ENCODE measurements at regions not wholly inside any gene's neighbourhood (a gene's known extent, or its start where the extent isn't known, plus 50 kb on each side); places are given as distances from the start of the nearest gene placed in this dataset.
"Not testable (repeated sequence)": the region's sequence is repeated elsewhere in the genome, so short reads cannot be mapped to it uniquely, and the experiment has no call there.

DNA sequence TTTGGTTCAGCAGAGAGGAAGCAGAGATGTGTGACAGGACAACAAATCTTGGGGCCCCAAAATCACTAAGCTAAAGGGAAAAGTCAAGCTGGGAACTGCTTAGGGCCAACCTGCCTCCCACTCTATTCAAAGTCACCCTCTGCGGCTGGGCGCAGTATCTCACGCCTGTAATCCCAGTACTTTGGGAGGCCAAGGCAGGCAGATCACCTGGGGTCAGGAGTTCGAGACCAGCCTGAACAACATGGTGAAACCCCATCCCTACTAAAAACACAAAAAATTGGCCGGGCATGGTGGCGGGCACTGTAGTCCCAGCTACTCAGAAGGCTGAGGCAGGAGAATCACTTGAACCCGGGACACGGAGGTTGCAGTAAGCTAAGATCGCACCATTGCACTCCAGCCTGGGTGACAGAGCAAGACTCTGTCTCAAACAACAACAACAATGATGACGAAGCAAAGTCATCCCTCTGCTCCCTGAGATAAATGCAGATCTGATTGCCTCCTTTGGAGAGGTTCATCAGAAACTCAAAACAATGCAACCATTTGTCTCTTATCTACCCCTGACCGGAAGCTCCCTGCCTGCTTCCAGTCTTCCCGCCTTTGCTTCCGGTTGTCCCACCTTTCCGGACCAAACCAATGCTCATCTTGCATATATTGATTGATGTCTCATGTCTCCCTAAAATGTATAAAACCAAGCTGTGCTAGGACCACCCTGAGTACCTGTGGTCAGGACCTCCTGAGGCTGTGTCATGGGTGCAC, 136.4 kb upstream of the AFDN start:
- not testable (repeated sequence) for DNase-seq

- DNase-seq, result no peak
Observed at GRCh38 chr6:167690931-167691330, 135.8 kb upstream of the AFDN start.

- DNase-seq, result no peak
Observed at GRCh38 chr6:167691533-167692312, 135.0 kb upstream of the AFDN start.

- not testable (repeated sequence) for DNase-seq
Observed at GRCh38 chr6:167693478-167693877, 133.2 kb upstream of the AFDN start.

DNA sequence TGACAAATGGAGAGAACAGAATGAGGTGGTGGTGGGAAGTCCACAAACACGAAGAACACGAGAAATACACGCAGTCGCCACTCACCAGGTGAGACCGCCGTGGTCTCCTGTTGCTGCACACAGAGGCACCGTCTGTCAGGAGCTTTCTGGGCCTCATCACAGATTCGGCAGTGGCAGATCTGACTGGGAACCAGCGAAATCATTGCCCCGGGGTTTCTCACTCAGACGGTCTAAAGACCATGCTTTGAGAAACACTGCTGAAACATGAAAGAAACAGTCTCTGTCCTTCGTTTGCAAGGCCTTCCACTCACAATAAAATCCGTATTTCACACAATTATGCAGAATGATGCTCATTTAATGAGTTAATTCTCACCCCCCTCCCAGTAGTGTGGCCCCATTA, 130.9 kb upstream of the AFDN start:
- no peak for DNase-seq

DNA sequence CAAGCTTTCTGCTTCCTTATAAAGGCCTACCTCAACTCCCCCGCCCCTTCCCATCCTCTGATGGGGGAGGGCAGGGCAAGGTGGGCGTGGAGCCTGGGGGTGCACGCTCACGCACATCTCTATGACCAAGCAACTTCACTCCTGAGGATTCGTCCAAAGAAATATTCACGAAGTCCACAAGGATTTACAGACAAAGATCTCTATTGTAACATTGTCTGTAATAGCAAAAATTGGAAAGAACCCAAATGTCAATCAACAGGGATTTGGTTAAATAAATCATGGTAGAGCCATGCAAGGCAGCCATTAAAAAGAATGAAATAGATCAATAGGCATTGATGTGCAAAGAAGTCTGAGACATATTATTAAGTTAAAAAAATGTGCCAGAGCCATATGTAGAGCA, 130.4 kb upstream of the AFDN start:
- no peak for DNase-seq

GRCh38 chr6:167697316-167697715, 129.4 kb upstream of the AFDN start:
- no peak for DNase-seq

DNA sequence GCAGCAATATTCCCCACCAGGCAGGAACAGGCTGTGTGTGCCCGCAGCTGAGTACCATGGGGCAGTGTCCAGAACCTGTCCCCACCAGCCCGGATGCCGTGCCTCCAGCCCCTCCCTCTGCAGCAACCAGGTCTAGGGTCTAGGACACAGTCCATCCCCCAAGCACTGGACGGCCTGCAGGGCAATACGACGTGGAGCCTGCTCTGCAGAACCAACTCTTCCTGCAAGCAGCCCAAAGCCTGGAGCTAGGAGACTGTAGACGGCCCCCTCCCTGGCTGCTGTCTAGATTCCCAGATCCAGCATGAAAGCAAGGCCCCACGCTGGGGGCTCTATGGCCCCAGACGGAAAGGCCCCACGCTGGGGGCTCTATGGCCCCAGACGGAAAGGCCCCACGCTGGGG, 128.2 kb upstream of the AFDN start:
- DNase-seq, result no peak

DNA sequence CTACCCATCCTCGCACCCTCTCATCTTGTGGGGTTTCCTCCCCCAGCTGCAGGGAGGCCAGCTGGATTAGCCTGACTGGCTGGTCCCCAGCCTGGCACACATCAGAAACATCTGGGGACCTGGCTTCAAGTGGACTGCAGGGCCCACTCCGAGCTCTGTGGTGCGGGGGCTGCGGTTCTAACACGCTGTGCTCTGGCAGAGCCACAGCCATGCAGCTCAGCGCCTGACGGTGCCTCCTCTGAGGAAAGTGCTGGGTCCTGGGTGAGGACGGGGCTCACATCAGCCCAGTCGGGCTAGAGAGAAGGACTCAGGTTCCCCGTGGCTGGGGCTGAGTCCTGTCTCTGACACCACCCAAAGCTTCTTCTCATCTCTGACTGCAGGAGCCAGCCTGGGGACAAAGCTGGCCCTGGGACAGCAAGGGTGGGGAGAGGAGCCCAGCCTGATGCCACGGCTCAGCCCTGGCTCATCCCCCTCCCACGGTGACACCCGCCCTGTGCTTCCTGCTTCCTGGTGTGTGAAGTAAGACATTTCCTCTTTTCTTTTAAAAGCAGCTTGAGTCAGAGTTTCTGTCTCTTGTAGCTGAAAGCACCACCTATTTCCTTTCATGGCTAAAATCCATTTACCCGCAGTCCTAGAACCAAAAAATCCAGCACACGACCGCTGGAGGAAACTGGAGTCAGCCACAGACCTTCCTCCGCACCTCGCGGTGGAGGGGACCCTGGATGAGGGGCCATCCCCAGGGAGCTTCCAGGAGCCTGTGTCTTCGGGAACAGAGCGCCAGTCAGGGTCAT, 127.4 kb upstream of the AFDN start:
- no peak for DNase-seq

GRCh38 chr6:167700199-167700598, 126.5 kb upstream of the AFDN start:
- DNase-seq, result no peak

GRCh38 chr6:167701010-167701409, 125.7 kb upstream of the AFDN start:
- no peak for DNase-seq

- no peak for DNase-seq
Observed at GRCh38 chr6:167702241-167702827, 124.4 kb upstream of the AFDN start.

- no peak for DNase-seq
Observed at GRCh38 chr6:167703347-167703746, 123.4 kb upstream of the AFDN start.

DNA sequence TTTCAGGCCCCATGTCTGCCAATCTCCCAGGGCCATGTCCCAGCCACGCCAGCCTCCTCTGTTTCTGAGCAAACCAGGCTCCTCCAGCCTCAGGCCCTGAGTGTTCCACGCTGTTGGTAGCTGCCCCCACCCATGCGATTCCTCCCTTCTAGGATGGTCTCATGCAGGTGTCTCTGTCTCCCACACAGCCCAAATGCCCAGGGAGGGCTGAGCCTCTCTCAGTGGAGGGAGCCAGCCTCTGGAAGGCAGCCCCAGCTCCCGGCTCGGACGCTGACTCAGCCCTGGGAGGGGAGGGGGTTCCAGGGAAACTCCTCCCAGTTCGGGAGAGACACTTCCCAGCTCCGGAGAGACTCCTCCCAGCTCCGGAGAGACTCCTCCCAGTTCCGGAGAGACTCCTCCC, 122.9 kb upstream of the AFDN start:
- DNase-seq, result no peak

DNA sequence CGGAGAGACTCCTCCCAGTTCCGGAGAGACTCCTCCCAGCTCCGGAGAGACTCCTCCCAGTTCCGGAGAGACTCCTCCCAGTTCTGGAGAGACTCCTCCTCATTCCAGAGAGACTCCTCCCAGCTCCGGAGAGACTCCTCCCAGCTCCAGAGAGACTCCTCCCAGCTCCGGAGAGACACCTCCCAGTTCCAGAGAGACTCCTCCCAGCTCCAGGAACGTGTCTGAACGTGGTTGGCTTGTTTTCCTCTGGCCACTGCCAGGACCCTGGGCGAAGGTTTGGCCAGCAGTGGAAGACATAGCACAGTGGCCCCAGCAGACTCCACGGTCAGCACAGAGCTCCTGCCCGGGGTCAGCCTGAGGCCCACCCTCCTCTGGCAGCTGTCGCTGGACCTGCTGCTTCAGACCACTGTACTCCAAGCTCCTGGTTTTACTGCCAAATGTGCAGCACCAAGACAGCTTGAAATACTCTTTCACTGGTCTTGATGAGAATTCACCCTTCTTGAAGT, 122.3 kb upstream of the AFDN start:
- no peak for DNase-seq

- DNase-seq, result no peak
Observed at GRCh38 chr6:167705211-167705750, 121.4 kb upstream of the AFDN start.

- no peak for DNase-seq
Observed at GRCh38 chr6:167706313-167707109, 120.2 kb upstream of the AFDN start.

GRCh38 chr6:167707686-167708500, 118.8 kb upstream of the AFDN start:
- no peak for DNase-seq

GRCh38 chr6:167708501-167709094, 118.1 kb upstream of the AFDN start:
- DNase-seq, result no peak

GRCh38 chr6:167709196-167709595, 117.5 kb upstream of the AFDN start:
- no peak for DNase-seq
